ENCODE measurements at regions not wholly inside any gene's neighbourhood (a gene's known extent, or its start where the extent isn't known, plus 50 kb on each side); places are given as distances from the start of the nearest gene placed in this dataset.

DNA sequence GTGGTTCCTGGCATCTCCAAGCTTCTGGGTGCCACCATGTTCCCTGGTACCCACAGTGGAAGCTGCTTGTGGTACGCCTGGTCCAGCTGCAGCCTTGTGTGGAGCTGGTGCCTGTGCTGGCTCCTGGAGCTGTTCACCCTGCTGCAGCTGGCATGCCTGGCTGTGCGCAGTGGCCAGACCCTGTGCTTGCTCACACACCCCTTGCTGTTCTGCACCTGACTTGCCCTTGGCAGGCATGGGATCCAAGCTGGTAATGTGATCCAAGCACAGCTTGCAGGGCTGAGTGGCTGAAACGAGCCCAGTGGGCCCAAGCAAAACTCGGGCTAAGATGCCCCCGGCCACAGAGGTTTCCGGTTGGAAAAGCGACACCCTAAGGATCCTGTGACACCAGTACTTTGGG, 104.7 kb upstream of the CLMP start:
- H3K4me3 Mint-ChIP-seq (ENCODE audit: unreplicated experiment) = no peak overlapping the region
- no peak overlapping the region for H3K27ac Mint-ChIP-seq (ENCODE audit: unreplicated experiment)
- TF ChIP-seq, protein P1, sequence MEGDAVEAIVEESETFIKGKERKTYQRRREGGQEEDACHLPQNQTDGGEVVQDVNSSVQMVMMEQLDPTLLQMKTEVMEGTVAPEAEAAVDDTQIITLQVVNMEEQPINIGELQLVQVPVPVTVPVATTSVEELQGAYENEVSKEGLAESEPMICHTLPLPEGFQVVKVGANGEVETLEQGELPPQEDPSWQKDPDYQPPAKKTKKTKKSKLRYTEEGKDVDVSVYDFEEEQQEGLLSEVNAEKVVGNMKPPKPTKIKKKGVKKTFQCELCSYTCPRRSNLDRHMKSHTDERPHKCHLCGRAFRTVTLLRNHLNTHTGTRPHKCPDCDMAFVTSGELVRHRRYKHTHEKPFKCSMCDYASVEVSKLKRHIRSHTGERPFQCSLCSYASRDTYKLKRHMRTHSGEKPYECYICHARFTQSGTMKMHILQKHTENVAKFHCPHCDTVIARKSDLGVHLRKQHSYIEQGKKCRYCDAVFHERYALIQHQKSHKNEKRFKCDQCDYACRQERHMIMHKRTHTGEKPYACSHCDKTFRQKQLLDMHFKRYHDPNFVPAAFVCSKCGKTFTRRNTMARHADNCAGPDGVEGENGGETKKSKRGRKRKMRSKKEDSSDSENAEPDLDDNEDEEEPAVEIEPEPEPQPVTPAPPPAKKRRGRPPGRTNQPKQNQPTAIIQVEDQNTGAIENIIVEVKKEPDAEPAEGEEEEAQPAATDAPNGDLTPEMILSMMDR (IDR thresholded peaks at IDR 0.05; ENCODE audit: partially characterized antibody, unreplicated experiment) = no peak
- DNase-seq = no peak
- peaks cover 2% of the 10 kb centered on the region for H3K9me3 Mint-ChIP-seq (ENCODE audit: unreplicated experiment)
- no peaks in the 10 kb centered on the region for H3K4me1 Mint-ChIP-seq (ENCODE audit: low read depth, unreplicated experiment)
- peaks cover 6% of the 10 kb centered on the region for H3K27me3 Mint-ChIP-seq (ENCODE audit: unreplicated experiment)
- no peaks in the 10 kb centered on the region for H3K36me3 Mint-ChIP-seq (ENCODE audit: unreplicated experiment)

GRCh38 chr11:123298488-123299447, 103.7 kb upstream of the CLMP start:
- no peak overlapping the region for H3K27ac Mint-ChIP-seq (ENCODE audit: unreplicated experiment)
- H3K9me3 Mint-ChIP-seq (ENCODE audit: unreplicated experiment) = peaks cover 2% of the 10 kb centered on the region
- H3K4me3 Mint-ChIP-seq (ENCODE audit: unreplicated experiment) = no peak overlapping the region
- TF ChIP-seq, protein P1 (IDR thresholded peaks at IDR 0.05; ENCODE audit: partially characterized antibody, unreplicated experiment) = no peak
- peaks cover 6% of the 10 kb centered on the region for H3K27me3 Mint-ChIP-seq (ENCODE audit: unreplicated experiment)
- no peak for DNase-seq
- no peaks in the 10 kb centered on the region for H3K4me1 Mint-ChIP-seq (ENCODE audit: low read depth, unreplicated experiment)
- no peaks in the 10 kb centered on the region for H3K36me3 Mint-ChIP-seq (ENCODE audit: unreplicated experiment)

DNA sequence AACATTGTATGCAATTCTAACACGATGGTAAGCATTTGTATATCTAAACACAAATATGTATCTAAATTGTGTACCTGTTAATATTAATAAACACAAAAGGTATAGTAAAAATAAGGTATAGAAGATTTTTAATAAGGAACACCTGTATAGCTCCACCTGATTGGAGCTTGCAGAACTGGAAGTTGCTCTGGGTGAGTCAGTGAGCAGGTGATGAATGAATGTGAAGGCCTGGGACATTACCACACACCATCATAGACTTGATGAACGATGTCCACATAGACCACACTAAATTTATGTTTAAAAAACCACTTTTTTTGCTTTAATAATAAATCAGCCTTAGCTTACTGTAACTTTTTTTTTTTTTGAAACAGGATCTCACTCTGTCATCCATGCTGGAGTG, 97.6 kb upstream of the CLMP start:
- Mint-ChIP-seq H3K36me3 (ENCODE audit: unreplicated experiment) (no peaks in the 10 kb centered on the region), H3K27ac (ENCODE audit: unreplicated experiment) (no peak overlapping the region), H3K4me3 (ENCODE audit: unreplicated experiment) (no peak overlapping the region), H3K4me1 (ENCODE audit: low read depth, unreplicated experiment) (peaks cover 3% of the 10 kb centered on the region), H3K27me3 (ENCODE audit: unreplicated experiment) (peaks cover 2% of the 10 kb centered on the region), H3K9me3 (ENCODE audit: unreplicated experiment) (peaks cover 7% of the 10 kb centered on the region)
- no peak for DNase-seq
- TF ChIP-seq, protein P1 (IDR thresholded peaks at IDR 0.05; ENCODE audit: partially characterized antibody, unreplicated experiment) = no peak

- peaks cover 3% of the 10 kb centered on the region for H3K4me1 Mint-ChIP-seq (ENCODE audit: low read depth, unreplicated experiment)
- peaks cover 7% of the 10 kb centered on the region for H3K9me3 Mint-ChIP-seq (ENCODE audit: unreplicated experiment)
- H3K4me3 Mint-ChIP-seq (ENCODE audit: unreplicated experiment) = no peak overlapping the region
- no peaks in the 10 kb centered on the region for H3K27me3 Mint-ChIP-seq (ENCODE audit: unreplicated experiment)
- H3K27ac Mint-ChIP-seq (ENCODE audit: unreplicated experiment) = no peak overlapping the region
- TF ChIP-seq, protein P1 (IDR thresholded peaks at IDR 0.05; ENCODE audit: partially characterized antibody, unreplicated experiment) = no peak
- DNase-seq = no peak
- no peaks in the 10 kb centered on the region for H3K36me3 Mint-ChIP-seq (ENCODE audit: unreplicated experiment)
Observed at GRCh38 chr11:123291201-123291869, 96.3 kb upstream of the CLMP start.

- H3K4me3 Mint-ChIP-seq (ENCODE audit: unreplicated experiment) = no peak overlapping the region
- peaks cover 3% of the 10 kb centered on the region for H3K4me1 Mint-ChIP-seq (ENCODE audit: low read depth, unreplicated experiment)
Observed at GRCh38 chr11:123286761-123287160, 91.7 kb upstream of the CLMP start.

More at GRCh38 chr11:123286761-123287160, 91.7 kb upstream of the CLMP start:
- H3K27ac Mint-ChIP-seq (ENCODE audit: unreplicated experiment) = no peak overlapping the region
- H3K27me3 Mint-ChIP-seq (ENCODE audit: unreplicated experiment) = no peaks in the 10 kb centered on the region
- no peak for DNase-seq
- H3K9me3 Mint-ChIP-seq (ENCODE audit: unreplicated experiment) = peaks cover 6% of the 10 kb centered on the region
- no peaks in the 10 kb centered on the region for H3K36me3 Mint-ChIP-seq (ENCODE audit: unreplicated experiment)
- TF ChIP-seq, protein P1 (IDR thresholded peaks at IDR 0.05; ENCODE audit: partially characterized antibody, unreplicated experiment) = no peak
